Gastroesophageal sphincter (tissue), 4 donors: ENCODE measurements at regions not wholly inside any gene's neighbourhood (a gene's known extent, or its start where the extent isn't known, plus 50 kb on each side); places are given as distances from the start of the nearest gene placed in this dataset.

Source experiments
- ATAC-seq: fragments of 150-250 bp; one replicate; pipeline ENCODE4 v1.9.1; 2016; ENCODE audit warnings: mild to moderate bottlenecking, moderate library complexity
- H3K27ac ChIP-seq, 4 donors: fragments of 200-600 bp; sonication (generic) in 3 of 4; 1 replicate in 3 of 4; 2 replicates in 1 of 4; pipeline ENCODE4 v1.5.1; 2016 to 2019
- H3K27me3 ChIP-seq: fragments of 200-600 bp; sonication (generic); one replicate; pipeline ENCODE4 v1.5.1; 2019
- H3K36me3 ChIP-seq, 2 donors: fragments of 200-600 bp; sonication (generic); one replicate each; pipeline ENCODE4 v1.5.1; 2019; ENCODE audit warnings: control low read depth in 1 of 2
- H3K4me1 ChIP-seq, 3 donors: fragments of 200-600 bp; sonication (generic); 1 replicate in 2 of 3; 2 replicates in 1 of 3; pipeline ENCODE4 v1.5.1; 2016 to 2019; ENCODE audit warnings: control low read depth in 2 of 3
- H3K4me3 ChIP-seq, 2 donors: fragments of 200-600 bp; sonication (generic); one replicate each; pipeline ENCODE4 v1.5.1; 2019; ENCODE audit warnings: mild to moderate bottlenecking in 1 of 2, moderate library complexity in 1 of 2
- H3K9me3 ChIP-seq, 3 donors: fragments of 200-600 bp; sonication (generic); one replicate each; pipeline ENCODE4 v1.5.1; 2017 to 2019; ENCODE audit warnings: control low read depth in 2 of 3
- EP300 ChIP-seq: sonication (generic); formaldehyde crosslinking; IDR thresholded peaks from one replicate; pipeline ENCODE4 v1.6.1; 2017; ENCODE audit warnings: antibody characterized with exemption, mild to moderate bottlenecking
- POLR2A ChIP-seq, 2 donors: fragments of 450-650 bp; IDR thresholded peaks; one replicate each; pipeline ENCODE4 v1.6.1; 2017; ENCODE audit warnings: antibody characterized with exemption in 2 of 2, mild to moderate bottlenecking in 2 of 2, moderate library complexity in 1 of 2
- POLR2AphosphoS5 ChIP-seq: sonication (generic); formaldehyde crosslinking; IDR thresholded peaks from one replicate; pipeline ENCODE4 v1.6.1; 2017; ENCODE audit warnings: antibody characterized with exemption
- WGBS, 2 donors: methylation state at CpG; one replicate each; pipeline ENCODE4 v1.1.5; 2018; ENCODE audit warnings: low coverage in 1 of 2; 5-methylcytosine and 5-hydroxymethylcytosine counted together
- TF ChIP-seq, protein P1 (sequence below), 4 experiments: fragments of 200-600 bp in 2 of 4; fragments of 450-650 bp in 2 of 4; sonication (generic) in 1 of 4; IDR thresholded peaks; one replicate each; pipeline ENCODE4 v1.5.1; 2017 to 2019; ENCODE audit warnings: antibody characterized with exemption in 4 of 4, mild to moderate bottlenecking in 2 of 4, moderate library complexity in 2 of 4

DNA sequence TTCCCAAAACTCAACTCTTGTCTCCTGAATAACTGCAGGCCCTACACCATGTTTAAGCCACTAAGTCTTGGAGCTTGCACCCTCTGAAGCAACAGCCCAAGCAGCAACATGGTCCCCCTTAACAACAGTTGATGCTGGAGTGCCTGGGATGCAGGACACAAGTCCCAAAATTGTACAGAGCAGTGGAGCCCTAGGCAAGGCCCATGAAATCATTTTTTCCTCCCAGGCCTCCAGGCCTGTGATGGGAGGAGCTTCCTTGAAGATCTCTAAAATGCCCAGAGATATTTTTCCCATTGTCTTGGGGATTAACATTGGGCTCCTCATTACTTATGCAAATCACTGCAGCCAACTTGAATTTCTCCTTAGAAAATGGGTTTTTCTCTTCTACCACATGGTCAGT lies 311.9 kb upstream of the EPHA3 start:
- no peak for ATAC-seq
- Histone ChIP-seq H3K27ac (no peak overlapping the region), H3K4me3 (no peak overlapping the region), H3K27me3 (no peaks in the 10 kb centered on the region), H3K36me3 (no peaks in the 10 kb centered on the region), H3K4me1 (no peaks in the 10 kb centered on the region), H3K9me3 (peaks cover 0 to 28% (median 0%) of the 10 kb centered on the region in 3 donors)
- TF ChIP-seq POLR2A (IDR thresholded peaks at IDR 0.05), result no peak
- no peak for TF ChIP-seq POLR2AphosphoS5
- no peak for TF ChIP-seq EP300
- TF ChIP-seq, protein P1, sequence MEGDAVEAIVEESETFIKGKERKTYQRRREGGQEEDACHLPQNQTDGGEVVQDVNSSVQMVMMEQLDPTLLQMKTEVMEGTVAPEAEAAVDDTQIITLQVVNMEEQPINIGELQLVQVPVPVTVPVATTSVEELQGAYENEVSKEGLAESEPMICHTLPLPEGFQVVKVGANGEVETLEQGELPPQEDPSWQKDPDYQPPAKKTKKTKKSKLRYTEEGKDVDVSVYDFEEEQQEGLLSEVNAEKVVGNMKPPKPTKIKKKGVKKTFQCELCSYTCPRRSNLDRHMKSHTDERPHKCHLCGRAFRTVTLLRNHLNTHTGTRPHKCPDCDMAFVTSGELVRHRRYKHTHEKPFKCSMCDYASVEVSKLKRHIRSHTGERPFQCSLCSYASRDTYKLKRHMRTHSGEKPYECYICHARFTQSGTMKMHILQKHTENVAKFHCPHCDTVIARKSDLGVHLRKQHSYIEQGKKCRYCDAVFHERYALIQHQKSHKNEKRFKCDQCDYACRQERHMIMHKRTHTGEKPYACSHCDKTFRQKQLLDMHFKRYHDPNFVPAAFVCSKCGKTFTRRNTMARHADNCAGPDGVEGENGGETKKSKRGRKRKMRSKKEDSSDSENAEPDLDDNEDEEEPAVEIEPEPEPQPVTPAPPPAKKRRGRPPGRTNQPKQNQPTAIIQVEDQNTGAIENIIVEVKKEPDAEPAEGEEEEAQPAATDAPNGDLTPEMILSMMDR (IDR thresholded peaks at IDR 0.05), result no peak

DNA sequence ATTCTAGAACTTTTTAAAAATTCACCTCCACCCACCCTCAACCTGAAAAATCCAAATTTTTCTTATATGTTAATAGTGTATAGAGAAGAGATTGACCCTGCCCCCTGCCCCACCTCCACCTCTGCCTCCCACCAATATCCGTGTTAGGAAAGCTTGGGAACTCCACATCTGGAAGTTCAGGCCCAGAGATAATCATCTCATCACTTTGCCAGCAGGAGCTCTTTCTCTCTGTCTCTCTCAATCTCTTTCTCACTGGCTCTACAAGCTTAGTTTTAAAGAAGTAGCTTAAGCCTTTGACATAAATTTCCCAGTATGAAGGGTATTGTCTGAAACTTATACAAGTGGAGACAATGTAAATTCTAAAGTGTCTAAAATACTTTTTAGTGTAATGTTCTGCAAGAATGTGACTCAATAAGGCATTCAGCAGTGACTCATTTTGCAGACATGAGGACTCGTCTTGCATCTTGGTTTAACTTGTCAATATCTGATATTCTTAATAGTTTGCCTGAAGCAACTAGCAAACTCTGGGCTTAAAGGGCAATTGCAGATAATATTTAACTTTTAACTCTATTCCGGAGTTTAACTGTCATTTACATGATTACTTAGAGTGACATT lies 299.8 kb upstream of the EPHA3 start:
- no peak overlapping the region for H3K4me3 ChIP-seq
- peaks cover 0 to 8% (median 0%) of the 10 kb centered on the region in 3 donors for H3K4me1 ChIP-seq
- no peak overlapping the region for H3K27ac ChIP-seq
- TF ChIP-seq POLR2AphosphoS5 (no peak), EP300 (no peak), POLR2A (IDR thresholded peaks at IDR 0.05) (no peak)
- TF ChIP-seq, protein P1 (IDR thresholded peaks at IDR 0.05), result no peak
- H3K36me3 ChIP-seq, result no peaks in the 10 kb centered on the region
- H3K9me3 ChIP-seq, result no peaks in the 10 kb centered on the region
- WGBS, 2 donors, result 52 to 82% methylated on average over 3 of the region's 3 CpGs
- no peak for ATAC-seq
- H3K27me3 ChIP-seq, result no peaks in the 10 kb centered on the region

DNA sequence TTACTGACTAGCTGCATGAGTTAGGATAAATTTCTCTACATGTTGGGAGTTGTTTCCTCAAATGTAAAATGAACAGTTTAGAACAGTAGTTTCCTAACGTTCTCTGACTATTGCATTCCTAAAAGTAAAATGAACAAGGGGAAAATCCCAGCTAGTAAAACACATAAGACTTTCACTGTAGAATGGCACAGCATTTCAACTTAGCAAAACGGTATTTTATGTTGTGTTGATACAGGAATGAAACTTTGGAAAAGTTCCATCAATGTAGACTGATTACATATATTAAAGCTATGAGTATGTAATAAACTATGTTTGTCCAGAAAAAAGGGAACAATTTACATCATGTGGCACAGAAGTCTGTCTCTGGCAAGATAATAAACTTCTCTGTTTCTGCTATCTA lies 297.4 kb upstream of the EPHA3 start:
- 6 to 10% methylated on average over 2 of the region's 2 CpGs for WGBS, 2 donors
- TF ChIP-seq, protein P1 (IDR thresholded peaks at IDR 0.05), result no peak
- no peak for TF ChIP-seq EP300
- no peak for TF ChIP-seq POLR2AphosphoS5
- TF ChIP-seq POLR2A (IDR thresholded peaks at IDR 0.05), result no peak
- no peak for ATAC-seq
- Histone ChIP-seq H3K27ac (no peak overlapping the region), H3K4me1 (peaks cover 0 to 8% (median 0%) of the 10 kb centered on the region in 3 donors), H3K36me3 (no peaks in the 10 kb centered on the region), H3K9me3 (no peaks in the 10 kb centered on the region), H3K4me3 (no peak overlapping the region), H3K27me3 (no peaks in the 10 kb centered on the region)

DNA sequence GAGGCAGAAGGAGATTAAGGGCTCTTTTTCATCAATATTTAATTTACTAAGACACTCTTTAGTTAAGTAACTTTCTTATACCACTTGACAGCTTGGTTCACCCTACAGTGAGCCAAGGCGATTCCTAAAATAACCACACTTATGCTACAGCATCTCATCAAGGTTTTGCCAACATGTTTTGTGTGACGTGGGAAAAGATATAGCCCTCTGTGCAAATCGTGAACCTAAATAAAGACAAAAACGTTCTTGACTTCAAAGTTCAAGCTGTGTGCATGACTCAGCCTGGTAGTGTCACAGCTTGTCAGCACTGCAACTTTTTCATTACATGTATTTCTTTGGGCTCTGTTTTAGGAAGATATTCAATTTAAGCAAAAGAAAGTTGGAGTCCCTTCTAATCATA lies 297.0 kb upstream of the EPHA3 start:
- no peaks in the 10 kb centered on the region for H3K9me3 ChIP-seq
- H3K4me3 ChIP-seq, result no peak overlapping the region
- 8 to 20% methylated on average over 4 of the region's 4 CpGs for WGBS, 2 donors
- TF ChIP-seq POLR2A (IDR thresholded peaks at IDR 0.05) (no peak), POLR2AphosphoS5 (no peak), EP300 (no peak)
- TF ChIP-seq, protein P1 (IDR thresholded peaks at IDR 0.05), result no peak
- H3K27ac ChIP-seq, result no peak overlapping the region
- peaks cover 0 to 8% (median 0%) of the 10 kb centered on the region in 3 donors for H3K4me1 ChIP-seq
- no peaks in the 10 kb centered on the region for H3K27me3 ChIP-seq
- H3K36me3 ChIP-seq, result no peaks in the 10 kb centered on the region
- no peak for ATAC-seq

DNA sequence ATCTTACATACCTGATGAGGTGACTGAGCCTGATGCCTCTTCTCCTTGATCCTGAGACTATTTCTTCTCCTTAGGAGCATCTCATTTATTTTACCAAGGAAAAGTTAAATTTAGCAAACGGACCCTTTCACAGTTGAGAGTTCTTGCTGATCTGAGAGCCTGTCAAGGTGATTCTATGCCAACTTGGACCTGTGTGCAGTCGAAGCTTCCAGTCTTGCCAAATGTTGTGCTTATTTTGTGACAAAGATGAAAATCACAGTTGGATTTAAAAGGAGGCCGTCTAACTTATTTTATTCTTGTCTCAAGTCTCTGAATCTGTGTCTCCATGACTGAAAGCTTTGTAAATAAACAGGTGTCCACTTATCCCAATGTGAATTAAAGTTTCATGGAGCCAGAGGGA lies 296.3 kb upstream of the EPHA3 start:
- H3K36me3 ChIP-seq, result no peaks in the 10 kb centered on the region
- no peak for ATAC-seq
- 39 to 40% methylated on average over 2 to 3 of the region's 3 CpGs for WGBS, 2 donors
- no peaks in the 10 kb centered on the region for H3K9me3 ChIP-seq
- H3K27me3 ChIP-seq, result no peaks in the 10 kb centered on the region
- no peak overlapping the region for H3K27ac ChIP-seq
- no peak overlapping the region for H3K4me3 ChIP-seq
- no peak for TF ChIP-seq EP300
- TF ChIP-seq, protein P1 (IDR thresholded peaks at IDR 0.05), result no peak
- peaks cover 0 to 8% (median 0%) of the 10 kb centered on the region in 3 donors for H3K4me1 ChIP-seq
